ENCODE measurements at regions not wholly inside any gene's neighbourhood (a gene's known extent, or its start where the extent isn't known, plus 50 kb on each side); places are given as distances from the start of the nearest gene placed in this dataset.
"Not testable (repeated sequence)": the region's sequence is repeated elsewhere in the genome, so short reads cannot be mapped to it uniquely, and the experiment has no call there.

GRCh38 chr17:19470530-19471261 is 59.7 kb downstream of the RNF112 start:
- DNase-seq (ENCODE audit: low read depth), result no peak

GRCh38 chr17:19474405-19474804 is 59.2 kb upstream of the SLC47A1 start:
- not testable (repeated sequence) for DNase-seq (ENCODE audit: low read depth)

- not testable (repeated sequence) for DNase-seq (ENCODE audit: low read depth)
Observed at GRCh38 chr17:19475800-19476199, 57.9 kb upstream of the SLC47A1 start.

- DNase-seq (ENCODE audit: low read depth), result peak; percentile 38
Observed at GRCh38 chr17:19482576-19482975, 51.1 kb upstream of the SLC47A1 start.
